Hippocampal formation (tissue), 2 donors: ENCODE measurements at regions not wholly inside any gene's neighbourhood (a gene's known extent, or its start where the extent isn't known, plus 50 kb on each side); places are given as distances from the start of the nearest gene placed in this dataset.

Experiments
- DNase-seq, 2 donors: peaks; one replicate each; lab custom pipeline; 2025; lab: John Stamatoyannopoulos, UW

DNA sequence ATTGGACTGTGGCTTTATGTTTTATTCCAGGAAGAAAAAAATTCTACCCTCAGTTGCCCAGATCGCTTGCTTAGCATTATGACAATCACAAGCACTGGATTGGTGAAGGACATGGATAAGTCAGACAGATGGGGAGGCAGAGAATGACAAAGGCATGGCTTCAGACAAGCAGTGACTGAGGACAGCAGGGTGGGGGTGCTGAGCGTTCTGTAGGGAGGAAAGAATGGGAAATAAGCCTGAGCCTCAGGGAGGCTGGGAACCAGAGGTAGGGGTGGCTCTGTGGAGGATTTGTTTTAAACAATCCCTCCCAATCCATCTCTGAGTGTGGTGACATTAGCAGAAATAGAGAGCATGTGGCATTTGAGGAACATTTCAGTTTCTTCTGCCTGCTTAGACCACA, 896.9 kb downstream of the CCSER2 start:
- no peak for DNase-seq

DNA sequence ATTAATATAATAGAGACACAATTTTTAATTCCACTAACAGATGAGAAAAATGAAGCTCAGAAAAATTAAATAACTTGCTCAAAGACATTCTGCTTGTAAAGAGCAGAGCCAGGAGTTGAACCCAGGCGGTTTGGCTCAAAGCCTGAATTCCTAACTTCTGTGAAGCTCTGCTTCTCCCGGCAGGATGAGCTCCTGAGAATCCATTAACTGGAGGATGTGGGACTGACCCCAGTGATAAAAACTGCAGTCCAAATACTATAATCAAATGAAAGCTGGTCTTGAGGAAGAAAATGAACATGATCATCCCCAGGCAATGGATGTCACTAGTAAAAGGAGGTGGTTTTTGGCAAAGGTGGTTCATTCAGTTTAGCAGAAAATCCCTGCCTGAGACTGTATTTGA, 898.2 kb downstream of the CCSER2 start:
- DNase-seq, result no peak

- DNase-seq, result no peak
These were observed 900.3 kb downstream of the CCSER2 start for GRCh38 chr10:85228726-85229125.

- no peak for DNase-seq
These were observed 903.3 kb downstream of the CCSER2 start for GRCh38 chr10:85231534-85232270.

DNA sequence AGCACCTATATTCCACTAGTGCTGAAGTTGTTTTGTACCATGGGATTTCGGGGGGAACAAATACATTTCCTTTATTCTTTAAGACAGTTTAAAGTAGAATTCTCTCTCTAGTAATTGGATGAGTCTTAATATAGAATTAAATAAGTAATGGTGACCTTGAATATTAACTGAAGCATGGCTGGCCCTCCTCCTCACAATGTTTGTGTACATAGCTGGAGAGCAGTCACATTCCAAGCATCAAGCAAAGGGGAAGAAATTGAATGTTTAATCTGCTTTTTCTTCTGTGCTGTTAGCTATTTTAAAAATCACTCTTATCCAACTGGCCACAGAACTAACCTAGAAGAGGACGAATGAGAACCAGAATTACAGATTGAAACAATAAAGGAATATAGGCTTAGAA, 906.9 kb downstream of the CCSER2 start:
- DNase-seq, result no peak

- no peak for DNase-seq
These were observed 910.3 kb downstream of the CCSER2 start for GRCh38 chr10:85238676-85239075.

DNA sequence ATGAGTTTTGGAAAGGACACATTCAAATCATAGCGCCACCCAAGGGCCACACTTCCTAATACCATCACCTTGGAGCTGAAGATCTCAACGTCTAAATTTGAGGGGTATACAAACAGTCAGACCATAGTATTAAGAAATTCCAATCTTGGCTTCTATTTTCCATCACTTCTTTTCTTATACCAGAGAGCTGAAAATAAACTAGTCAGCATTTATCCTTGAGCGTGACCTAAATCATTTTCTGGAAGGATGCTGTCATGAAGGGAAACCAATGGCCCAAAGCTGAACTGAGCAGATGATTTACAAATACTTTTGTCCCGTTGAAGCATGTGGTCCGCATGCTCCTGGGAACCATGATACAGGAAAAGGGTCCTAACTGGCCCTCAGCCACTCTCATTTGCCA, 921.9 kb downstream of the CCSER2 start:
- no peak for DNase-seq

GRCh38 chr10:85256481-85256880, 928.1 kb downstream of the CCSER2 start:
- no peak for DNase-seq

DNA sequence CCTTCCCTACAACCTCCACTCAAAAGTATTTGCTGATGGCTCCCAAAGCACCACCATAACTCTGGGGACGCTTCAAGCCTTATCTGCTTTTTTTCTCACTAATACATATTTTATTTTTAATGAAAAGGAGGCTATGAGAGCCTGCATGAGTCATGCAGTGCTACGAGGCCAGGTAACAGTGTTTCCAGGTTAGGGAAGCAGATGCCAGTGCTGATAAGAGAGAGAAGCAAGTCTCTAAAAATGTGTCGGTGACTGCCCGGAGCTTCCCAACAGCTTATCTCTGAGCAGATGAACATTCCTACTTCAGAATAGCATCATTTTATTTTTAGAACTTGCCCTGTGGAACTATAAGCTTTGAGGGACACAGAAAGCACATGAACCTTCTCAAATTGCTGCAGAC, 931.5 kb downstream of the CCSER2 start:
- DNase-seq, result no peak

GRCh38 chr10:85262992-85263391, 934.6 kb downstream of the CCSER2 start:
- no peak for DNase-seq

DNA sequence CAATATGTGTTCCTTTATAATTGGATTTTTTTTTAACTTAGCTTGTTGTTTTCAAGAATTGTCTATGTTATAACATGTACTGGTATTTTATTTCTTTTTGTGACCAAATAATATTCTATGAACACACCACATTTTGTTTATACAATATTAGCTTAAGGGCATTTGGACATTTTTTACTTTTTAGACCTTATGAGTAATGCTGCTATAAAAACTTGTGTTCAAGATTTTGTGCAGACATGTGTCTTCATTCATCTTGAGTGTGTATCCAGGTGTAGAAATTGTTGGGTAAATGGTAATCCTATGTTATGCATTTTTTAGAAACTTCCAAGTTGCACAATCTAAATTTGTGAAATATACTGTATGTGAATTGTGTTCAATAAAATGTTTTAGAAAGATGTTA, 936.7 kb downstream of the CCSER2 start:
- no peak for DNase-seq

GRCh38 chr10:85266808-85267207, 938.4 kb downstream of the CCSER2 start:
- no peak for DNase-seq

DNA sequence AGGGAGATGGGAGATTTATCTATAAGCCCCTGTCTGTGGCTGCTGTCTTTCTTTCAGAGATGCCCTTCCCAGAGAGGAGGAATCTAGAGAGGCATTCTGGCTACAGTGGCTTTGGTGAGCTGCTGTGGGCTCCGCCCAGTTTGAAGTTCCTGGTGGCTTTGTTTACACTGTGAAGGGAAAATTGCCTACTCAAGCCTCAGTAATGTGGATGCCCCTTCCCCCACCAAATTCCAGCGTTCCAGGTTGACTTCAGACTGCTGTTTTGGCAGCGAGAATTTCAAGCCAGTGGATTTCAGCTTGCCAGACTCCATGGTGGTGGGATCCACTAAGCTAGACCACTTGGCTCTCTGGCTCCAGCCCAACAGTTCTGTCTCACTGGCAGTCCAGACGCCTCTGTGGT, 951.6 kb downstream of the CCSER2 start:
- no peak for DNase-seq

DNA sequence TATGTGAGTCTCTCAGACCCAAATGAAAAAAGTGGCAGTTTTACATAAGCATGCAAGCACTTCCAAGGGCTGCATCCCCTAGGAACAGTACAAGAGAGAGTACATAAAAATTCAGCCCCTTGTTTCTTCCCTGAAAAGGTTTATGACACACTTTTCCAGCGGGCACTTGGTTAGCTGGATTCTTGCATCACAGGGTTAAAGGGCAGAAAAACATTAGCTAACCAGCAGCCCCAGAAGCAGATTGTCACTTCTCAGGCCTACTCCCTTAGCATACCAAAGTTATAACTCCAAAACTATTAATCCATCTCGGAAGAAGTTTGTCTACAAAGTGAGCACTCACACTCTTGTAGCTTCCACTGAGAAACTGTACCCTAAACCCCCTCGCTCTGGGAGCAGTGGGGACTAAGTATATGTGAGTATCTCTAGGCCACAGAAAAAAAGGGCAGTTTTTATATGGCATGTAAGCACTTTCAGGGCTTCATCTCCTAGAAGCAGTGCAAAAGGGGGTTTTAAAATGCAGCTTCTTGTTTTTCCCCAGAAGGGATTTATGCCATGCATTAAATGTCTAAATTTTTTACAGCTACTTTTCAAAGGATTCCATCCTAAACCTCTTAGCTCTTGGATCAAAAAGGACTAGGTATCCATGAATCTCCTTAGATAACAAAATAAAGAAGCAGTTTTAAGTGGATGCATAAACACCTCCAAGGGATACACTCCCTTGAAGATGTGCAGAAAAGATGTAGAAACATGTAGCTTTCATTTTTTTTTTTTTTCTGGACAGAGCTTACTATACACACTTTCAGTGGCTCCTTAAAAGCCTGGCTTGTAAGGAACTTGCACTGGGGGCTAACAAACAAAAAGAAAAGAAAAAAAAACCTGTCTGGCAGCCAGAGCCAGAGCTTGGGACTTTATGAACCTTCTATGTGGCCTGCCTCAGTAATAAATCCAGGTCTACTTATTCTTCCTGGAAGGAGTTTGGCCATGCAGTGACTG, 956.7 kb downstream of the CCSER2 start:
- DNase-seq, result no peak

GRCh38 chr10:85293483-85293882, 965.1 kb downstream of the CCSER2 start:
- DNase-seq, result no peak

GRCh38 chr10:85311613-85312337, 983.4 kb downstream of the CCSER2 start:
- no peak for DNase-seq

DNA sequence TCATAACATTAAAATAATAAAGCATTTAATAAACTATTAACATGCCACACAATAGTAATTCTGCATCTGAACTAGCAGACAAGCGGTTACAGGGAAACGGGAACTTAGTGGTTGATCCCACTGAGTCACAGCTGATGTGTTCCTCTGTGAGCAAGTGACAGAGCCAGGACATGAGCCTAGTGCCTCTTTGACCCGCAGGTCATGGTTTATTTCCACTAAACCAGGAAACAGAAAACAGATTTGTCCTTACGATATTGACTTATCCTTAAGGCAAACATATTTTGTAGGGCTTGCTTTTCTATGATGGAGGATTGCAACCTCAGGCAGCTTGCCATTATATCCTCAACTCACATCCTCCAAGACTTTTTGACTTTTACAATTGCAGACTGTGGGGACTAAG, 987.3 kb downstream of the CCSER2 start:
- DNase-seq, result no peak

DNA sequence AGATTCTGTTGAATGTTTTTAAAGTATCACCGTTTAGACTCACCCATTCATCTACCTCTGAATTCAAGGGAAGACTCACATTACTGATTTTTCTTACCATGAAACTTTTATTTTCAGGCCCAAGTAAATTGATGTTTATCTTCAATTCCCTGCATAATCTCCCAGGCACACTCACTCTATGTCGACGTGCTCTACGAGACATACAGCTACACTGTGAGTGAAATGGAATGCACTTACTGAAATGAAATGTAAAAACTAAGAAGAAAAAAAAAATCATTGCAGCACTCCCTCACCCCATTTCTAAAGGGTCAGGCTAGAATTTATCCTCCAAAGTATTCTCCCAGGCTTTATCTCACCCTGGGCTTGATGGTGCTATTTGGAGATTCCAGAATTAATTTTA, 987.9 kb downstream of the CCSER2 start:
- no peak for DNase-seq

- DNase-seq, result no peak
These were observed 989.4 kb downstream of the CCSER2 start for GRCh38 chr10:85317827-85318226.

DNA sequence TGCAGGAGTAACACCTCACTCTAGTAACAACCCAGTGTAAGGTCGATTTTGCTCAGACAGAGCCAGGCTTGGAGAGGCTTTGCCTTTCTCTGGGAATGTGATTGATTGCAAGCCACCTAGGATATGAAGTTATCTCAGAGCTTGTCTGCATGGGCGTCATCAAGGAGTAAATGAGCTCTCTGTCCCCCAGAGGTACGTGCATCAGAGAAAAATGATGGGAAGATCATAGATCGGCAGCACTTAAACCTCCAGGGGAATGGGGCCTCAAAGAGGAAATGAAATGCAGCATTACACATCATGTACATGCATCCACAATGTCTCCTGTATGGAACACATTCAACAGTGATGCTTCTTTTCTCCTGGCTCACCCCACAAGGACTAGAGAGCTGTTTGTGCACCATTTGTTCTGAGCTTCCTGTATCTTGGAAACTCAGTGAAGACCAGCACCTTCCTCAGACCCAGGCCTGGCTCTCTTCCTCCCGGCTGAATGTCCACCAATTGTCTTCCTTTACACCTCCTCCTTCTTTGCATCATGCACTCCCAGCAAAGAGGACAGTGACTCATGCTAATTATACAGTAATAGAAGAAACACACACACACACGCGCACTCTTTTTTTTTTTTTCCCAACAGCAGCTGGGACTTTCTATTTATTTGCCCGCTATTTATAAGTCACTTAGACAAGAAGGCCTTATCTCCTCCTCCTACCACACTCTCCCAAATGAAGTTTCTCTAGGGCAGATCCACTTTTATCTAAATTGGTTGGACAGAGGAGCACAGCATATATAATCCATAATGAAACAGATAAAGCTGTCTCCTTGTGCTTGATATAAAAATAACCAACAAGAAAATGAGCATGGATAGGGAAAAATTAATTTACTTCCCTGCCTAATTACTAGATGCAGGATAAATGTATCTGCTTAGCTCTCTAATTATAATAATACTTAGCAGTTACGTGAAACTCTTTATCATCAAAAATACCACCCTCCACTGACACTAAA, 990.7 kb downstream of the CCSER2 start:
- peak; percentile 27 to 40 for DNase-seq

DNA sequence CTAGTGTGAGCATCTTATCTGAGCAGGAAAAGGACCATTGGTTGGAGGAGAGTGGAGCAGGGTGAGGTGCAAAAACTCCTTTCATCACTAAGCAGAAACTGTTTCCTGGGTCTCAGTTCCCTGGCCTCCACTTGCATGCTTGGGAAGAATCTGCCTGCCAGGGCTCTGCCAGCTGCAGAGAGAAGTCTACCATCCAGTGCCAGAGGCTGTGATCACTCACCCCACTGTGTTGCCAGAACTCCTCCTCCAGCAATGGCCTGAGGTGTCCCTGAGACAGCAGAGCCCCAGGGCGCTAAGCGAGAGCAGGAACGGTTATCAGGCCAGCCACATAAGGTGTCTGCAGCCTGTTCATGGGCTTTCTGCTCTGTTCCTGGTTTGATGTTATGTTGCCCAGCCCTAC, 991.4 kb downstream of the CCSER2 start:
- DNase-seq, result peak; percentile 55 to 59
